ENCODE measurements at regions not wholly inside any gene's neighbourhood (a gene's known extent, or its start where the extent isn't known, plus 50 kb on each side); places are given as distances from the start of the nearest gene placed in this dataset.

DNA sequence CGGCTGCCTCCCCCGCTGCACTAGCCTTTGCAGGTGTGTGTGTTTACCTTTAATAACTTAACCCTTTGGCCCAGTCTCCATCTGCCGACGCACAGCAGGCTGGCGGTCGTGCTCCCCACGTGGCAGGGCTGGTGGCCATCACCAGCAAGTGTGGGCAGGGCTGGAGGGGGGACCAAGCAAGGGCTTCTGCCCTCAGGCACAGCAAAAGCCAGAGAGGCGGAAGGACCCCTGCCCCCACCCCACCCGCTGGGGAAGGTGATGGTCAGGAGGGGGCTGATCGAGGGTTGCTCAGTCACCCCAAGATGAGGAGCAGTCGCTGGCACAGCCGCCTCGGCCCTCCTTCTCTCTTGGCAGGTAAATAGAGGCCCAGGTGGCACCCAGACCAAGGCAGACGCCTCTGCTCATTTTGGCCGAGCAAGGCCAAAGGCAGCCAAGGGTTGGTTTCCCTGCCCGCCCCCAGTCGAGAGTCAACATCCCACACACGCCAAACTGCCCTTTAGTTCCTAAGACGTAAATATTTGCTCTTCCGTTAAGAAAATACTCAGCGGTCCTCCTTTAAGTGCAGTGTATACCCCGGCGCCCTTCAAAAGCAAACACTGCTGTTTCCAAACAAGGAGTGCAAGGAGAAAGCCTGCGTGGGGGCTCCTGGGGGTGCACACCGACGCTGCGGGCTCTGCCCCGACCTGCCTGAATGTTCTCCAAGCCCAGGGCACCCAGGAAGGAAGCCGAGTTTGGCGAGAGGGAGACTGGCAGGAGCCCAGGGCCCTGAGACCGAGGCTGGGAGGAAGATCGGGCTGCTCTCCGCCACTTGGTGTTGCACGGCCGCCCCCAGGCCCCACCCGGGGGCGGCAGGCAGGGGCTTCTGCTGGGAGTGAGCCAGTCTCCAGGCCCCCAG, 82.7 kb downstream of the SIK1 start:
- no peak for TF ChIP-seq POLR2A (IDR thresholded peaks at IDR 0.05; ENCODE audit: low read length)
- no peak for TF ChIP-seq GATA1 (IDR thresholded peaks at IDR 0.05; ENCODE audit: low read depth, low read length)
- DNase-seq, result no peak

GRCh38 chr21:43343095-43343991, 83.6 kb downstream of the SIK1 start:
- DNase-seq, result no peak
- TF ChIP-seq GATA1 (IDR thresholded peaks at IDR 0.05; ENCODE audit: low read depth, low read length) (no peak), POLR2A (IDR thresholded peaks at IDR 0.05; ENCODE audit: low read length) (no peak)

DNA sequence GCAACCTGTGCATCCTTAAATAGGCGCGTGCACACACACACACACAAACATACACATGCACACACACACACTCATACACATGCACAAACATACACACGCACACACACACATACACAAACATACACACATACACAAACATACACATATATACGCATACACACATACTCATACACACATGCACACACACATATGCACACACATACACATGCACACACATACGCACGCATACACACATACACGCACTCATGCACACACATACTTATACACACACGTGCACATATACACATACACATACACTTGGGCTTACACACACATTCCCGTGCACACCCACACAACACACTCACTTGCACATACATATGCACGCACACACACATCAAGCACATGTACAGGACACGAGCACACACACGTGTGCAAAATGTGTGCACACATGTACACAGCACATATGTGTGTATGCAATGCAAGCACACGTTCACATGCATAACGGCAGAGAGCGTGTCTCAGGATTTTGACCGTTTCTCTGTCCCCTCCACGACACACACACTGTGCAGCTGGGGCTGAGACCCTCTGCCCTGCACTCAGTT, 84.5 kb downstream of the SIK1 start:
- no peak for TF ChIP-seq GATA1 (IDR thresholded peaks at IDR 0.05; ENCODE audit: low read depth, low read length)
- DNase-seq, result no peak

GRCh38 chr21:43341378-43342161, 85.4 kb downstream of the SIK1 start:
- no peak for TF ChIP-seq GATA1 (IDR thresholded peaks at IDR 0.05; ENCODE audit: low read depth, low read length)
- no peak for TF ChIP-seq POLR2A (IDR thresholded peaks at IDR 0.05; ENCODE audit: low read length)
- no peak for DNase-seq

- no peak for TF ChIP-seq GATA1 (IDR thresholded peaks at IDR 0.05; ENCODE audit: low read depth, low read length)
- TF ChIP-seq POLR2A (IDR thresholded peaks at IDR 0.05; ENCODE audit: low read length), result no peak
Measured at GRCh38 chr21:43340491-43341377, 86.2 kb downstream of the SIK1 start.

DNA sequence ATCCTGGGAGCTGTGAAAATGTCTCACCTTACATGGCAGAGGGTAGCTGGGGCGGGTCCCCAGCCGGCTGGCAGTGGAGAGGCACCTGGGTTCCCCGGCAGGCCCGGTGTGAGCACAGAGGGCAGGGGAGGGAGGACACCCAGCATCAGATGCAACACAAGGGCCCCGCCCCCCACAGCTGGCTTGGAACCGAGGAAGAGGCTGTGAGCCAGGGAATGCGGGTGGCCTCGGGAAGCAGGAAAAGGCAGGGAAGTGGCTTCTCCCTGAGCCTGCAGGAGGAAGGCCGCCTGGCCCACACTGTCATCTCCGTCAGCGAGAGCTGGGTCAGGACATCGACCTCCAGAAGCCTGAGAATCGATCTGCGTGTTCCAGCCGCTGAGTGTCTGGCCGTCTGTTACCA, 87.3 kb downstream of the SIK1 start:
- no peak for DNase-seq
- TF ChIP-seq GATA1 (IDR thresholded peaks at IDR 0.05; ENCODE audit: low read depth, low read length) (no peak), POLR2A (IDR thresholded peaks at IDR 0.05; ENCODE audit: low read length) (no peak)

More at GRCh38 chr21:43340491-43341377, 86.2 kb downstream of the SIK1 start:
- DNase-seq, result no peak

- TF ChIP-seq POLR2A (IDR thresholded peaks at IDR 0.05; ENCODE audit: low read length), result no peak
- DNase-seq, result no peak
Measured at GRCh38 chr21:43338951-43339350, 88.0 kb downstream of the SIK1 start.

DNA sequence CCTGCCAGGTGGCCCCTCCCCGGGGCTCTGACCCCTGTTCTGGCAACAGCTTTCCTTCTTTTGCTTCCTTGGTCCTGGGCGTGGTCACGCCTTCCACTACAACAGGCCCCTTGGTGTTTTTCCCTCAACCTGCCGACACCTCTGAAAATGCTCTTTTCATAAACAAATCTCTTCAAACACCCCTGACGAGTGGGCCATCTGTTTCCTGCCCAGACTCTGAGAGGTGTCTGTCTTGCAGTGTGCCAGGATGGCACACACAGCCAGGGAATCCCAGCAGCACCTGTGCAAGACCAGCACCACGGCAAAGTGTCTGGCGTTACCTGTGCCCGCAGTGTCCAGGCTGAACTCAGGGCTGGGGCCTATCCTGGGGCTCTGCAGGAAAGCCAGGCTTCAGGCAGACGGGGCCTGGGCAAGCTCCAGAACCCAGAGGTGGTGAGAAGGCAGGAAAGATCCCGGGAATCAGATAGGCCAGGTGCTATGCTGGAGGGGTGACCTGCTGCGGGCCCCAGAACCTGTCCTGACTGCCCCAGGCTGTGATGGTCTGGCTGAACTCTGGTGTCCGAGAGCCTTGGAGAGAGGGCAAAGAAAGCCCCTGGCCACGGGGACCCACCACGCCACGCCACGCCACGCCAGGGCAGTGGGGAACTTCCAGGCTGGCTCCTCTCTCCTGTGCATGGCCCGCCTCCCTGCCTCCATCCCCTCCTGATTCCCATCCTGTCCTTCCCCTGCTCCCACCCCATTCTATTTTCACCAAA, 88.9 kb downstream of the SIK1 start:
- TF ChIP-seq POLR2A (IDR thresholded peaks at IDR 0.05; ENCODE audit: low read length) (no peak), GATA1 (IDR thresholded peaks at IDR 0.05; ENCODE audit: low read depth, low read length) (no peak)
- DNase-seq, result no peak

DNA sequence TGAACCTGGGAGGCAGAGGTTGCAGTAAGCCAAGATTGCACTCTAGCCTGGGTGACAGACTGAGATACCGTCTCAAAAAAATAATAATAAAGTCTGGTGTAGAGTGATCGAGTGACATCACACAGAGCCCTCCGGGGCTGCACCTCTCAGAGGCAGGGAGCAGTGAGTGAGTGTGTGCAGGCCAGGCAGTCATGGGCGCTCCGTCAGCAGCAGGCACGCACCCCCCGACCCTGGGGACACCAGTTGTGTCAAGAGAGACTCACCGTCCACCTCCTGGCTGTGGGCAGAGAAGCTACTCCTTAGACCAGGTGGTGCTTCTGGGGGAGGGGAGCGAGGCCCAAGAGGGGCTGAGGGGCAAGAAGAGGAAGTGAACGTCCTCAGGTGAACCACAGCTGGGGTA, 91.8 kb downstream of the SIK1 start:
- no peak for DNase-seq
- TF ChIP-seq POLR2A (IDR thresholded peaks at IDR 0.05; ENCODE audit: low read length) (no peak), GATA1 (IDR thresholded peaks at IDR 0.05; ENCODE audit: low read depth, low read length) (no peak)

DNA sequence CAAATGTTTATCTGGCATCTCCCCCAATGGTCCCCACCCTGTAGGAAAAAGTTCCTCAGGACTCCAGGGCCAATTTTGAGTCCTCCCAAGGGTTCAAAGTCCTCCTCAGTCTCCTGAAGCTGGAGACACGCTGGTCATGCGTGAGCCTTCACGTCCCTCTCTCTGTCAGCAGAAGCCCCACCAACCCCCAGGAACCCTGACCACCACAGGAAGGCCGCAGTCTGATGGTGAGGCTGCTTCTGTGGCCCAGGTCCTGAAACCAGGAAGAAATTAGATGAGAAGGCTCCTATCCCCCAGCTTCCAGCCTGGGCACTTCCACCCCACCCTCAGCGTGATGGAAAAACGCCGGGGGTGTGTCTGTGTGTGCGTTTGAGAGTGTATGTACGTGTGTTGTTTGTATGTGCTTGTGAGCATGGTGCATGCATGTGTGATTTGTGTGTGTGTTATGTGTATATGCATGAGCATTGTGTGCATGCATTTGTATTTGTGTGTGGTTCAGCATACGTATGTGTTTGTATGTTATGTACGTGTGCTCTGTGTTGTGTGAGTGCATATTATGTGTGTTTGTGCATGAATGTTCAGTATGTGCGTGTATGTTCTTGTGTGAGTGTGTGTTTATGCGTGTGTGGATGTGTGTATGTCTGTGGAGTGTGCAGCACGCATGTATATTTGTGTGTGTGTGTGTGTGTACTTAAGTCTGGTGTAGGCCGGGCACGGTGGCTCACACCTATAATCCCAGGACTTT, 92.5 kb downstream of the SIK1 start:
- DNase-seq, result no peak

GRCh38 chr21:43333298-43334062, 93.5 kb downstream of the SIK1 start:
- DNase-seq, result no peak

More for the DNA sequence above, 92.5 kb downstream of the SIK1 start:
- TF ChIP-seq GATA1 (IDR thresholded peaks at IDR 0.05; ENCODE audit: low read depth, low read length) (no peak), POLR2A (IDR thresholded peaks at IDR 0.05; ENCODE audit: low read length) (no peak)

More at GRCh38 chr21:43333298-43334062, 93.5 kb downstream of the SIK1 start:
- TF ChIP-seq GATA1 (IDR thresholded peaks at IDR 0.05; ENCODE audit: low read depth, low read length) (no peak), POLR2A (IDR thresholded peaks at IDR 0.05; ENCODE audit: low read length) (no peak)
